ENCODE measurements at regions not wholly inside any gene's neighbourhood (a gene's known extent, or its start where the extent isn't known, plus 50 kb on each side); places are given as distances from the start of the nearest gene placed in this dataset.

DNA sequence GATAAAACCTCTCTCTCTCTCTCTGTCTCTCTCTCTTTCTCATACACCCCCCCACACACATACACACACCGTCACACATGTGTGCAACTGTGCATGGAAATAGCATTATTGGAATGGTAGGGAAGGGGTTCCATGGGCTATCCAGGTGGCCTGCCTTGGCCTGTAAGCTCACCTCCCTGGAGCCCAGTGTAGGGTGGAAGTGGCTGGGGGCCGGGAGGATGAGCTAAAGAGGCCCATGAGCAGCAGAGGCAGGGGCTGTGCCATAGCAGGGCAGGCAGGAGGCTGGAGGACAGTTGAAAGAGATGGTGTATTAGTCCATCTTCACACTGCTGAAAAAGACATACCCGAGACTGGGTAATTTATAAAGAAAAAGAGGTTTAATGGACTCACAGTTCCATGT is 74.2 kb downstream of the CYTL1 start:
- Histone ChIP-seq H3K27ac (ENCODE audit: low read depth, low read length) (no peak overlapping the region), H3K36me3 (ENCODE audit: control insufficient read depth in 2 of 3, insufficient read depth in 3 of 3, low read length in 3 of 3) (no peaks in the 10 kb centered on the region), H3K4me3 (ENCODE audit: low read length) (no peak overlapping the region), H3K4me1 (ENCODE audit: control insufficient read depth in 2 of 2, insufficient read depth in 2 of 2, low read length in 2 of 2) (peaks cover 8 to 9% of the 10 kb centered on the region in 2 donors), H3K27me3 (ENCODE audit: control insufficient read depth in 2 of 2, insufficient read depth in 2 of 2, low read length in 2 of 2) (no peaks in the 10 kb centered on the region), H3K9me3 (ENCODE audit: control insufficient read depth in 2 of 3, low read length in 3 of 3) (no peaks in the 10 kb centered on the region)
- intact Hi-C loops (cut with micrococcal nuclease), result no loop called here
- Mint-ChIP-seq H3K4me3 (peak overlapping the region in 1 of 10 donors; percentile 58), H3K9me3 (peaks cover 0 to 8% (median 2%) of the 10 kb centered on the region in 11 donors), H3K27ac (peak overlapping the region in 3 of 9 donors; percentile 78 to 86 (median 82)), H3K4me1 (peaks cover 5 to 20% (median 19%) of the 10 kb centered on the region in 7 donors), H3K27me3 (no peaks in the 10 kb centered on the region), H3K36me3 (peaks cover 0 to 4% (median 0%) of the 10 kb centered on the region in 5 donors)
- POLR2A ChIA-PET, result no interaction called here
- ATAC-seq, result no peak
- CTCF ChIA-PET, result no interaction called here
- no peak for DNase-seq

DNA sequence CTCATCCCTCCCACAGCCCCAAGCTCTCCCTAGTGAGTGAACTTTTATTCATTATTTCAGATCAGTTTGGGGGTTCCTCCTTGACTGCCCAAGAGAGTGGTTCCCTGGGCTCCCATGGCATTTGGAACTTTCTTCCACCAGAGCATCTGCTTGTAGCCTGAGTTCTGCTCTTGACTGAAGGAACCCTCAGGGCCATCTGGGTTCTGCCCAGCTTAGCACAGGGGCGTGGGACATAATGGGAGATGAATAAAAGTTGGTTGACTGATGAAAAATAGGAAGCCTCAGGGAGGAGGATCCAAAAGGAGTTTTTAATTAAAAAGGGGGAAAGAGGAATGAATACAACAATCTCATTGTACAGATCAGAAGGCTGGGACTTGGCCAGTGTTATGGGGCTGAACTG is 73.4 kb downstream of the CYTL1 start:
- no peak overlapping the region for H3K4me3 ChIP-seq (ENCODE audit: low read length)
- intact Hi-C loops (cut with micrococcal nuclease), result no loop called here
- ATAC-seq (no peak), DNase-seq (no peak)
- no peaks in the 10 kb centered on the region for H3K27me3 Mint-ChIP-seq
- H3K9me3 ChIP-seq (ENCODE audit: control insufficient read depth in 2 of 3, low read length in 3 of 3), result no peaks in the 10 kb centered on the region
- POLR2A ChIA-PET, result no interaction called here
- CTCF ChIA-PET, result no interaction called here
- peaks cover 8 to 9% of the 10 kb centered on the region in 2 donors for H3K4me1 ChIP-seq (ENCODE audit: control insufficient read depth in 2 of 2, insufficient read depth in 2 of 2, low read length in 2 of 2)
- no peaks in the 10 kb centered on the region for H3K36me3 ChIP-seq (ENCODE audit: control insufficient read depth in 2 of 3, insufficient read depth in 3 of 3, low read length in 3 of 3)
- H3K27ac Mint-ChIP-seq, result peak overlapping the region in 1 of 9 donors; percentile 46
- H3K4me1 Mint-ChIP-seq, result peaks cover 5 to 20% (median 19%) of the 10 kb centered on the region in 7 donors
- peaks cover 0 to 8% (median 2%) of the 10 kb centered on the region in 11 donors for H3K9me3 Mint-ChIP-seq
- H3K27ac ChIP-seq (ENCODE audit: low read depth, low read length), result no peak overlapping the region
- peaks cover 0 to 4% (median 0%) of the 10 kb centered on the region in 5 donors for H3K36me3 Mint-ChIP-seq
- H3K4me3 Mint-ChIP-seq, result peak overlapping the region in 1 of 10 donors; percentile 31
- H3K27me3 ChIP-seq (ENCODE audit: control insufficient read depth in 2 of 2, insufficient read depth in 2 of 2, low read length in 2 of 2), result no peaks in the 10 kb centered on the region

GRCh38 chr4:4946416-4946815 is 72.8 kb downstream of the CYTL1 start:
- H3K27ac Mint-ChIP-seq, result no peak overlapping the region
- ATAC-seq, result no peak
- Histone ChIP-seq H3K4me1 (ENCODE audit: control insufficient read depth in 2 of 2, insufficient read depth in 2 of 2, low read length in 2 of 2) (peaks cover 8 to 9% of the 10 kb centered on the region in 2 donors), H3K27me3 (ENCODE audit: control insufficient read depth in 2 of 2, insufficient read depth in 2 of 2, low read length in 2 of 2) (no peaks in the 10 kb centered on the region), H3K4me3 (ENCODE audit: low read length) (no peak overlapping the region), H3K27ac (ENCODE audit: low read depth, low read length) (no peak overlapping the region), H3K36me3 (ENCODE audit: control insufficient read depth in 2 of 3, insufficient read depth in 3 of 3, low read length in 3 of 3) (no peaks in the 10 kb centered on the region), H3K9me3 (ENCODE audit: control insufficient read depth in 2 of 3, low read length in 3 of 3) (no peaks in the 10 kb centered on the region)
- H3K9me3 Mint-ChIP-seq, result peaks cover 0 to 8% (median 2%) of the 10 kb centered on the region in 11 donors
- H3K36me3 Mint-ChIP-seq, result peaks cover 0 to 4% (median 0%) of the 10 kb centered on the region in 5 donors
- intact Hi-C loops (cut with micrococcal nuclease), result no loop called here
- no peak for DNase-seq
- H3K27me3 Mint-ChIP-seq, result peaks cover 0 to 1% (median 0%) of the 10 kb centered on the region in 5 donors
- POLR2A ChIA-PET, result no interaction called here
- peaks cover 5 to 20% (median 19%) of the 10 kb centered on the region in 7 donors for H3K4me1 Mint-ChIP-seq
- H3K4me3 Mint-ChIP-seq, result no peak overlapping the region
- CTCF ChIA-PET, result no interaction called here

DNA sequence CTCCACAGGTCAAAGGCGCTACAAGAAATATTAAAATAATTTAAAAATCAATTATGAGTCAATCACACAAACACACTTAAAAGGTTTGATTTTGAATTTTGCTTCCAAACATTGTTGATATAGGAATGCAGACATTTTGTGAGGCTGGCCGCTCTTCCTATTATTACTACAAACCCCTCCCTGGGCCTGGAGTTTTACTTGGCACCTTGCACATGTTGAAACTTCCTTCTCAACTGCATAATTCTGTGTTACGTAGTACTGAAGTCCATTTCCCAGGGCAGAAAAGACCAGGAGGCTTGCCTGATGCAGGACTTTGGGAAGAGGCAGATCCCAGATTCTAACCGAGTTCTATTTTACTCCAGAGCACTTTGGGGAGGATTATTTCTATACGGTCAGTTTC is 71.5 kb downstream of the CYTL1 start:
- Histone ChIP-seq H3K36me3 (ENCODE audit: control insufficient read depth in 2 of 3, insufficient read depth in 3 of 3, low read length in 3 of 3) (no peaks in the 10 kb centered on the region), H3K27ac (ENCODE audit: low read depth, low read length) (no peak overlapping the region), H3K4me3 (ENCODE audit: low read length) (no peak overlapping the region), H3K4me1 (ENCODE audit: control insufficient read depth in 2 of 2, insufficient read depth in 2 of 2, low read length in 2 of 2) (peaks cover 8 to 9% of the 10 kb centered on the region in 2 donors), H3K9me3 (ENCODE audit: control insufficient read depth in 2 of 3, low read length in 3 of 3) (no peaks in the 10 kb centered on the region), H3K27me3 (ENCODE audit: control insufficient read depth in 2 of 2, insufficient read depth in 2 of 2, low read length in 2 of 2) (no peaks in the 10 kb centered on the region)
- intact Hi-C loops (cut with micrococcal nuclease), result no loop called here
- Mint-ChIP-seq H3K27ac (no peak overlapping the region), H3K9me3 (peaks cover 0 to 15% (median 3%) of the 10 kb centered on the region in 11 donors), H3K27me3 (peaks cover 0 to 5% (median 0%) of the 10 kb centered on the region in 5 donors), H3K4me3 (no peak overlapping the region), H3K36me3 (peaks cover 0 to 4% (median 0%) of the 10 kb centered on the region in 5 donors), H3K4me1 (peaks cover 5 to 20% (median 19%) of the 10 kb centered on the region in 7 donors)
- ChIA-PET POLR2A (no interaction called here), CTCF (no interaction called here)
- no peak for DNase-seq
- ATAC-seq, result no peak

GRCh38 chr4:4948370-4948769 is 70.9 kb downstream of the CYTL1 start:
- Histone ChIP-seq H3K4me1 (ENCODE audit: control insufficient read depth in 2 of 2, insufficient read depth in 2 of 2, low read length in 2 of 2) (peaks cover 6 to 9% of the 10 kb centered on the region in 2 donors), H3K27ac (ENCODE audit: low read depth, low read length) (no peak overlapping the region), H3K9me3 (ENCODE audit: control insufficient read depth in 2 of 3, low read length in 3 of 3) (no peaks in the 10 kb centered on the region), H3K36me3 (ENCODE audit: control insufficient read depth in 2 of 3, insufficient read depth in 3 of 3, low read length in 3 of 3) (no peaks in the 10 kb centered on the region), H3K4me3 (ENCODE audit: low read length) (no peak overlapping the region), H3K27me3 (ENCODE audit: control insufficient read depth in 2 of 2, insufficient read depth in 2 of 2, low read length in 2 of 2) (no peaks in the 10 kb centered on the region)
- H3K4me3 Mint-ChIP-seq, result no peak overlapping the region
- POLR2A ChIA-PET, result no interaction called here
- H3K27me3 Mint-ChIP-seq, result peaks cover 0 to 5% (median 0%) of the 10 kb centered on the region in 5 donors
- DNase-seq, result no peak
- peaks cover 0 to 4% (median 0%) of the 10 kb centered on the region in 5 donors for H3K36me3 Mint-ChIP-seq
- H3K9me3 Mint-ChIP-seq, result peaks cover 0 to 15% (median 3%) of the 10 kb centered on the region in 11 donors
- H3K27ac Mint-ChIP-seq, result no peak overlapping the region
- CTCF ChIA-PET, result no interaction called here
- H3K4me1 Mint-ChIP-seq, result peaks cover 5 to 18% (median 17%) of the 10 kb centered on the region in 7 donors
- intact Hi-C loops (cut with micrococcal nuclease), result no loop called here
- ATAC-seq, result no peak

DNA sequence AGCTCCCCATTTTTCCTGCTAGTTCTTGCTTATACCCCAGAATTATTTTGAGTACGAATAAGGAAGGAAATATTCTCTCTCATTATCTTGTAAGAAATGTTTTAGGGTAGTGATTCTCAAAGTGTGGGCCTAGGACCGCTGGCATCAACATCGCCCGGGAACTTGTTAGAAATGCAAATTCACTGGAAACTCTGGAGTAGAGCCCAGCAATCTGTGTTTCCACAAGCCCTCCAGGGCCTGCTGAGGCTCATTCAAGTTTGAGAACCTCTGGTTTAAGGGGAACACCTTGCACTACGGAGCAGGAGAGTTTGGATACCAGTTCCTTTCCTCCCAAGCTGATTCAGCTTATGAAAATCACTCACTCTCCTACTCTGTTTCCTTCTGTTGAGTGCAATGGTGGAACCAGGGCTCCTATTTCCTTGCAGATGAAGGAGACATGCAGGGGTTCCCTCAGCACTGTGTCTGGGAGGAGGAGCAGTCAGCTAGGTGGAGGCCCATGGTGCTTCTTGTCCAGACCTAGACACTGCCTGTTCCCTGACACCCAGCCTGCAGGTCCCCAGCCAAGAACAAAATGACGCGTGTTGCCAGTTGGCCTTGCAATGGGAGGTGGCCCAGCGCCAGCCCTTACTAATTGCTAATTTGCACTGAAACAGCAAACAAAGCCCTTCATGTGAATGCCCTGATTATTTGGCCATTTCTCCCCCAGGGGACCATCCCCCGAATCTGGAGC is 68.5 kb downstream of the CYTL1 start:
- CTCF ChIA-PET, result no interaction called here
- Histone ChIP-seq H3K27me3 (ENCODE audit: control insufficient read depth in 2 of 2, insufficient read depth in 2 of 2, low read length in 2 of 2) (no peaks in the 10 kb centered on the region), H3K36me3 (ENCODE audit: control insufficient read depth in 2 of 3, insufficient read depth in 3 of 3, low read length in 3 of 3) (no peaks in the 10 kb centered on the region), H3K9me3 (ENCODE audit: control insufficient read depth in 2 of 3, low read length in 3 of 3) (no peaks in the 10 kb centered on the region), H3K4me3 (ENCODE audit: low read length) (no peak overlapping the region), H3K4me1 (ENCODE audit: control insufficient read depth in 2 of 2, insufficient read depth in 2 of 2, low read length in 2 of 2) (no peaks in the 10 kb centered on the region), H3K27ac (ENCODE audit: low read depth, low read length) (no peak overlapping the region)
- Mint-ChIP-seq H3K27ac (no peak overlapping the region), H3K36me3 (no peaks in the 10 kb centered on the region), H3K4me1 (no peaks in the 10 kb centered on the region), H3K4me3 (no peak overlapping the region), H3K9me3 (peaks cover 0 to 10% (median 2%) of the 10 kb centered on the region in 11 donors), H3K27me3 (peaks cover 0 to 5% (median 0%) of the 10 kb centered on the region in 5 donors)
- DNase-seq (no peak), ATAC-seq (no peak)
- POLR2A ChIA-PET, result no interaction called here
- intact Hi-C loops (cut with micrococcal nuclease), result no loop called here

GRCh38 chr4:4952273-4952672 is 67.0 kb downstream of the CYTL1 start:
- Histone ChIP-seq H3K4me1 (ENCODE audit: control insufficient read depth in 2 of 2, insufficient read depth in 2 of 2, low read length in 2 of 2) (no peaks in the 10 kb centered on the region), H3K27me3 (ENCODE audit: control insufficient read depth in 2 of 2, insufficient read depth in 2 of 2, low read length in 2 of 2) (no peaks in the 10 kb centered on the region), H3K36me3 (ENCODE audit: control insufficient read depth in 2 of 3, insufficient read depth in 3 of 3, low read length in 3 of 3) (no peaks in the 10 kb centered on the region), H3K4me3 (ENCODE audit: low read length) (no peak overlapping the region), H3K9me3 (ENCODE audit: control insufficient read depth in 2 of 3, low read length in 3 of 3) (no peaks in the 10 kb centered on the region), H3K27ac (ENCODE audit: low read depth, low read length) (no peak overlapping the region)
- no peaks in the 10 kb centered on the region for H3K36me3 Mint-ChIP-seq
- ChIA-PET POLR2A (no interaction called here), CTCF (interaction anchor here (0.6 kb wide), 1 partner anchor 40 kb away, joined by 5 read pairs; no protein-coding TSS in a partner anchor)
- DNase-seq (no peak), ATAC-seq (no peak)
- H3K27me3 Mint-ChIP-seq, result peaks cover 0 to 5% (median 0%) of the 10 kb centered on the region in 5 donors
- intact Hi-C loops (cut with micrococcal nuclease), result no loop called here
- H3K4me3 Mint-ChIP-seq, result no peak overlapping the region
- no peak overlapping the region for H3K27ac Mint-ChIP-seq
- peaks cover 0 to 7% (median 0%) of the 10 kb centered on the region in 11 donors for H3K9me3 Mint-ChIP-seq
- no peaks in the 10 kb centered on the region for H3K4me1 Mint-ChIP-seq

Measured in naive thymus-derived CD4-positive, alpha-beta T cell (primary cell).